ENCODE measurements at regions not wholly inside any gene's neighbourhood (a gene's known extent, or its start where the extent isn't known, plus 50 kb on each side); places are given as distances from the start of the nearest gene placed in this dataset.

DNA sequence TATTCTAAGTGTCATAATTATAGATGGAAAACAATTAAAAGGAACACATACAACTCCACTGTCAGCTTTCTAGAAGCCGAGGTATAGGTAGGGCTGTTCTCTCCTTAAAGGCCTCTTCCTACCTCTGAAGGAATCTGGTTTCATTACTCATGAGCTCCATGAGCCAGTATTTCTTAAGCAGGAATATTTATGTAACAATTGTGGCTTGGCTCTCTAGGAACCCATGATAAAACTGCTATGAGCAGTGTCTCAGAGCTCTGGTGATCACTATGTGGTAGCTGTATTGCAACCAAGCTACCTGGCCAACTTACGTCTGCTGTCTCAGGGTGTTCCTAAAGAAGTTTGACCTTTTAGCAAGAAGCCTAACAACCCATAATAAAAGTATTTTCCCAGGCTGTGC lies 157.7 kb downstream of the CEP120 start:
- no peaks in the 10 kb centered on the region for H3K4me1 Mint-ChIP-seq (ENCODE audit: unreplicated experiment)
- no peak overlapping the region for H3K4me3 Mint-ChIP-seq (ENCODE audit: unreplicated experiment)
- H3K27ac Mint-ChIP-seq (ENCODE audit: unreplicated experiment) = no peak overlapping the region
- no peaks in the 10 kb centered on the region for H3K36me3 Mint-ChIP-seq (ENCODE audit: unreplicated experiment)
- TF ChIP-seq, protein P1, sequence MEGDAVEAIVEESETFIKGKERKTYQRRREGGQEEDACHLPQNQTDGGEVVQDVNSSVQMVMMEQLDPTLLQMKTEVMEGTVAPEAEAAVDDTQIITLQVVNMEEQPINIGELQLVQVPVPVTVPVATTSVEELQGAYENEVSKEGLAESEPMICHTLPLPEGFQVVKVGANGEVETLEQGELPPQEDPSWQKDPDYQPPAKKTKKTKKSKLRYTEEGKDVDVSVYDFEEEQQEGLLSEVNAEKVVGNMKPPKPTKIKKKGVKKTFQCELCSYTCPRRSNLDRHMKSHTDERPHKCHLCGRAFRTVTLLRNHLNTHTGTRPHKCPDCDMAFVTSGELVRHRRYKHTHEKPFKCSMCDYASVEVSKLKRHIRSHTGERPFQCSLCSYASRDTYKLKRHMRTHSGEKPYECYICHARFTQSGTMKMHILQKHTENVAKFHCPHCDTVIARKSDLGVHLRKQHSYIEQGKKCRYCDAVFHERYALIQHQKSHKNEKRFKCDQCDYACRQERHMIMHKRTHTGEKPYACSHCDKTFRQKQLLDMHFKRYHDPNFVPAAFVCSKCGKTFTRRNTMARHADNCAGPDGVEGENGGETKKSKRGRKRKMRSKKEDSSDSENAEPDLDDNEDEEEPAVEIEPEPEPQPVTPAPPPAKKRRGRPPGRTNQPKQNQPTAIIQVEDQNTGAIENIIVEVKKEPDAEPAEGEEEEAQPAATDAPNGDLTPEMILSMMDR (IDR thresholded peaks at IDR 0.05) = no peak
- H3K27me3 Mint-ChIP-seq (ENCODE audit: unreplicated experiment) = peaks cover 7% of the 10 kb centered on the region
- H3K9me3 Mint-ChIP-seq (ENCODE audit: unreplicated experiment) = no peaks in the 10 kb centered on the region
- DNase-seq (ENCODE audit: extremely low spot score, unreplicated experiment) = no peak

DNA sequence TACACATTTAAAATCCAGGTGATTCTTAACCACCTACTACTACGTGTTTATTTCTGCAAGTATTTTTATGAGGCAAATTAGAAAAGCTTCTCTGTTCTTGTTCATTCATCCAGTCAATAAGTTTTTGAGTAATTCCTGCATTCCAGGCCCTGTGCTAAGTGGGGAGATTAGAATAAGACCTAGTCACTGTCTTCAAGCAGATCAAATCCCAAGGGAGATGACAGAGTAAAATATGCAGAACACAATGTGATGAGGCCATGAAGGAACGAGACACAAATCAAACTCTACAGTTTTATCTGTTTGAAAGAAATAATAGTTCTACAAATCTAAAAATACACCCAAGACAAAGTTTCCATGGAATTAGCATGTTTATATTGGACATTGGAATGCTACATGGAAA lies 158.8 kb downstream of the CEP120 start:
- TF ChIP-seq, protein P1 (IDR thresholded peaks at IDR 0.05) = no peak
- H3K4me3 Mint-ChIP-seq (ENCODE audit: unreplicated experiment) = no peak overlapping the region
- no peak overlapping the region for H3K27ac Mint-ChIP-seq (ENCODE audit: unreplicated experiment)
- no peaks in the 10 kb centered on the region for H3K4me1 Mint-ChIP-seq (ENCODE audit: unreplicated experiment)
- no peak for DNase-seq (ENCODE audit: extremely low spot score, unreplicated experiment)
- H3K9me3 Mint-ChIP-seq (ENCODE audit: unreplicated experiment) = no peaks in the 10 kb centered on the region
- peaks cover 12% of the 10 kb centered on the region for H3K27me3 Mint-ChIP-seq (ENCODE audit: unreplicated experiment)
- no peaks in the 10 kb centered on the region for H3K36me3 Mint-ChIP-seq (ENCODE audit: unreplicated experiment)

DNA sequence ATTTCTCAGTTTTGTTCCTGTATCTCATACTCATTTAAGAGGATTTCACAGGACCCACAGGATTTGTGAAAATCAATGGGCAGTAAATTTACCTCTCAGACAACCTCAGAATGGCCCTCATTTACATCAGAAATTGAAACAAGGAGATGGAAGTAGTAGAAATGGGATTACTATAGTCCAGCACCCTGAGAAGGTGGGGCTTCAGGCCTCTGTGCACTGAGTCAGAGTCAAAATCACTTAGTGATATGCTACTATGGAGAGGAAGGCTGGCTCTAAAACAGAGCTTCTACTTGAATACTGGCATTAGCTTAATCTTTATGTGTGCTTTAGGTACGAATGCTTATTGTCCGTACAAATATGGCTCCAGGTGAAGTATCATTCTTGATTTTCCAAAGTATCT lies 159.3 kb downstream of the CEP120 start:
- Mint-ChIP-seq H3K4me3 (ENCODE audit: unreplicated experiment) (no peak overlapping the region), H3K36me3 (ENCODE audit: unreplicated experiment) (no peaks in the 10 kb centered on the region), H3K27ac (ENCODE audit: unreplicated experiment) (no peak overlapping the region), H3K4me1 (ENCODE audit: unreplicated experiment) (no peaks in the 10 kb centered on the region), H3K9me3 (ENCODE audit: unreplicated experiment) (no peaks in the 10 kb centered on the region), H3K27me3 (ENCODE audit: unreplicated experiment) (peaks cover 12% of the 10 kb centered on the region)
- DNase-seq (ENCODE audit: extremely low spot score, unreplicated experiment) = no peak
- TF ChIP-seq, protein P1 (IDR thresholded peaks at IDR 0.05) = no peak

DNA sequence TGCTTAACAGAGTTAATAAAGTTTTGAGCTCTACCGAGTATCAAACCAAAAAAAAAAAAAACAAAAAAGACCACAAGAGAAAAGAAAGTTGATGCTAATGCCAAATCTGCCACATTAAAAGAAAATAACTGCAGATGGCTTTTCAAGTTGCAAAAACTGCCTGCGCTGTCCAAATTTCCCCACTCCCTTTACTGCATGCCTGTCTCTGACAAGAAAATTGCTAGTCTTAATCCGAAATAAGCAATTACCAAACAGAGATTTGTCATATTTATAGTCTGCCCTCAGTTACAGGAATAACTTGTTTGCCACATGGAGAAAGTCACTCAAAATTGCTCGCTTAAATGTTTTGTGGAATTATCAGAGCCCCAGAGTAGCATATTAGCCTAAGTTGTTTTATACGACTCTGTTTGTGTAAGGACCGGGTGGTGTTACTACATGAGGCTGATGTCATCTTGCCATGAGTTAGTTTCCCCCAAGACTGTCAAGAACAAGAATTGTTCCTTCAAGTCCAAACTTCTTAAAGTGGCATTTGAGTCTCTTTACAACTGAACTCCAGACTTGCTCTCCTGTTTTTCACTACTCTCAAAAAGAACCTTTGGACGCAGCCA lies 160.9 kb downstream of the CEP120 start:
- no peak for DNase-seq (ENCODE audit: extremely low spot score, unreplicated experiment)
- Mint-ChIP-seq H3K27me3 (ENCODE audit: unreplicated experiment) (peaks cover 12% of the 10 kb centered on the region), H3K4me3 (ENCODE audit: unreplicated experiment) (no peak overlapping the region), H3K4me1 (ENCODE audit: unreplicated experiment) (no peaks in the 10 kb centered on the region), H3K9me3 (ENCODE audit: unreplicated experiment) (peaks cover 6% of the 10 kb centered on the region), H3K36me3 (ENCODE audit: unreplicated experiment) (no peaks in the 10 kb centered on the region), H3K27ac (ENCODE audit: unreplicated experiment) (no peak overlapping the region)
- TF ChIP-seq, protein P1 (IDR thresholded peaks at IDR 0.05) = no peak

DNA sequence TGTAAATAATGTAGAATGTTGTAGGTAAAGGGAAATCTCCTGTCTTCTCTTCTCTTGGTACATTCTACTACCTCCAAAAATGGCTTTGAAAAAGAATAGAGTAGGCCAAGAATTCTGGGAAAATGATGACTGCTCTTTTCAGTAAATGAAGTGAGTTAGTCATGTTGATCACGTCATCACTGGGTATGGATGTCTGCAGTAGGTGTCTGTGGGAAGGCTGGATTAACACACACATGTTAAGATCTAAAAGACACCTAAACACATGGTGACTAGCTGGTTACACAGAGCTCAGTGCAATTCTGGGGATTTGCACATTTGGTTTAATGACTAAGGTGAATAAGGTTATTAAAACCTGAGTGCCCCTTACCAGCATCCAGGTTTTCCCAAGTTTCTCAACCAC lies 161.5 kb downstream of the CEP120 start:
- Mint-ChIP-seq H3K27ac (ENCODE audit: unreplicated experiment) (no peak overlapping the region), H3K36me3 (ENCODE audit: unreplicated experiment) (no peaks in the 10 kb centered on the region), H3K4me1 (ENCODE audit: unreplicated experiment) (no peaks in the 10 kb centered on the region), H3K4me3 (ENCODE audit: unreplicated experiment) (no peak overlapping the region), H3K27me3 (ENCODE audit: unreplicated experiment) (peaks cover 12% of the 10 kb centered on the region), H3K9me3 (ENCODE audit: unreplicated experiment) (peaks cover 12% of the 10 kb centered on the region)
- DNase-seq (ENCODE audit: extremely low spot score, unreplicated experiment) = no peak
- TF ChIP-seq, protein P1 (IDR thresholded peaks at IDR 0.05) = no peak

Data from osteocyte (in vitro differentiated cells).